Omental fat pad (tissue), 3 donors: ENCODE measurements at regions not wholly inside any gene's neighbourhood (a gene's known extent, or its start where the extent isn't known, plus 50 kb on each side); places are given as distances from the start of the nearest gene placed in this dataset.
"Not testable (repeated sequence)": the region's sequence is repeated elsewhere in the genome, so short reads cannot be mapped to it uniquely, and the experiment has no call there.

Experiments
- ATAC-seq: fragments of 150-250 bp; one replicate; pipeline ENCODE4 v1.9.1; 2016; ENCODE audit warnings: mild to moderate bottlenecking, moderate library complexity; ENCODE audit not compliant: low FRiP score
- DNase-seq: peaks from one replicate; pipeline ENCODE4 v3.0.0-alpha.2; 2019; ENCODE audit warnings: low spot score
- TF ChIP-seq, protein P1 (sequence below), 3 donors: fragments of 450-650 bp; IDR thresholded peaks; one replicate each; pipeline ENCODE4 v1.5.1; 2016 to 2017; ENCODE audit warnings: antibody characterized with exemption in 3 of 3, mild to moderate bottlenecking in 3 of 3, moderate library complexity in 2 of 3

DNA sequence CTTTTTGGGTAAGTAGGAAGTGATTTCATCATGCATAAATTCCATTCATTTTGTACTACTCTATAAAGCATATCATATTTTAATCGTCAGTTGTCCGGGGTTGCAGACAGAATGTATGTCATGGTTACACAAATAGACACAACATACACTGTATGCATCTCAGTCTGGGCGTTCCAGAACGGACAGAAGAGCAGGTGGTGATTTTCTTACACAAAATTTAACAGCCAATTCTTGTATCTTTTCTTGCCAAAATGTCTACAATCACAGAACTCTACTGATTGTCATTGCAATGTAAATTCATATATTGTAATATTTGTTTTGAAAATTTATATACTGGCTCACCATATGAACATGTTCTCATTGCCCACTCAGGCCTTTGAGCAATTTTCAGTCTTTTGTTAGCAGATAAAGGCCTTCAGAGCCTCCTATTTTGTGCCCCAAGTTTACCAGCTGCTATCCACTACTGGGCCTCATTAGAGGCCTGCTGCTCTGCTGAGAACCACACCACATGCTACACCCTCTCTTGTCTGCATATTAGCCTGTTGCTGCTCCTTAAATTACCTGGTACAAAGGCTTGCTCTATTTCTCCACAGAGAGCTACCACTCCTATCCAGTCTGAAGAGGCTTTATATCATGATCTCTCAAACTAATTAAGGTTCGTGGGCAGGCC, 61.5 kb downstream of the PRDM13 start:
- DNase-seq (no peak), ATAC-seq (no peak)
- TF ChIP-seq, protein P1, sequence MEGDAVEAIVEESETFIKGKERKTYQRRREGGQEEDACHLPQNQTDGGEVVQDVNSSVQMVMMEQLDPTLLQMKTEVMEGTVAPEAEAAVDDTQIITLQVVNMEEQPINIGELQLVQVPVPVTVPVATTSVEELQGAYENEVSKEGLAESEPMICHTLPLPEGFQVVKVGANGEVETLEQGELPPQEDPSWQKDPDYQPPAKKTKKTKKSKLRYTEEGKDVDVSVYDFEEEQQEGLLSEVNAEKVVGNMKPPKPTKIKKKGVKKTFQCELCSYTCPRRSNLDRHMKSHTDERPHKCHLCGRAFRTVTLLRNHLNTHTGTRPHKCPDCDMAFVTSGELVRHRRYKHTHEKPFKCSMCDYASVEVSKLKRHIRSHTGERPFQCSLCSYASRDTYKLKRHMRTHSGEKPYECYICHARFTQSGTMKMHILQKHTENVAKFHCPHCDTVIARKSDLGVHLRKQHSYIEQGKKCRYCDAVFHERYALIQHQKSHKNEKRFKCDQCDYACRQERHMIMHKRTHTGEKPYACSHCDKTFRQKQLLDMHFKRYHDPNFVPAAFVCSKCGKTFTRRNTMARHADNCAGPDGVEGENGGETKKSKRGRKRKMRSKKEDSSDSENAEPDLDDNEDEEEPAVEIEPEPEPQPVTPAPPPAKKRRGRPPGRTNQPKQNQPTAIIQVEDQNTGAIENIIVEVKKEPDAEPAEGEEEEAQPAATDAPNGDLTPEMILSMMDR (IDR thresholded peaks at IDR 0.05), result no peak

GRCh38 chr6:99689916-99690685, 83.5 kb downstream of the PRDM13 start:
- ATAC-seq (no peak), DNase-seq (no peak)
- TF ChIP-seq, protein P1 (IDR thresholded peaks at IDR 0.05), result no peak

- not testable (repeated sequence) for ATAC-seq, DNase-seq
These were observed 95.7 kb downstream of the PRDM13 start for GRCh38 chr6:99702287-99702686.

DNA sequence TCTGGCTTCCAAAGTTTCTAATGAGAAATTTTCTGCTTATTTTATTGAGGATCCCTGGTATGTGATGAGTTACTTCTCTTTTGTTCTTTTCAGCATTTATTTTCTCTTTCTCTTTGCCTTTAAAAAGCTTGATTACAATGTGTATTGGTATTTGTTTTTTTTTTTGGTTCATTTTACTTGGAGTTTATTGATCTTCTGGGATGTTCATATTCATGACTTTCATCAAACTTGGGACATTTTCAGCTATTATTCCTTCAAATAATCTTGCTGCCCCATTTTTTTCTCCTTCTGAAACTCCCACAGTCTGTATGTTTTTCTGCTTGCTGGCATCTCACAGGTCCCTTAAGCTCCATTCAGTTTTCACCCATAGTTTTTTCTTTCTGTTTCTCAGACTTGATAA, 102.4 kb downstream of the PRDM13 start:
- TF ChIP-seq, protein P1 (IDR thresholded peaks at IDR 0.05), result no peak
- no peak for ATAC-seq
- no peak for DNase-seq

- DNase-seq, result no peak
- TF ChIP-seq, protein P1 (IDR thresholded peaks at IDR 0.05), result no peak
- ATAC-seq, result no peak
These were observed 104.7 kb downstream of the PRDM13 start for GRCh38 chr6:99711302-99711701.

DNA sequence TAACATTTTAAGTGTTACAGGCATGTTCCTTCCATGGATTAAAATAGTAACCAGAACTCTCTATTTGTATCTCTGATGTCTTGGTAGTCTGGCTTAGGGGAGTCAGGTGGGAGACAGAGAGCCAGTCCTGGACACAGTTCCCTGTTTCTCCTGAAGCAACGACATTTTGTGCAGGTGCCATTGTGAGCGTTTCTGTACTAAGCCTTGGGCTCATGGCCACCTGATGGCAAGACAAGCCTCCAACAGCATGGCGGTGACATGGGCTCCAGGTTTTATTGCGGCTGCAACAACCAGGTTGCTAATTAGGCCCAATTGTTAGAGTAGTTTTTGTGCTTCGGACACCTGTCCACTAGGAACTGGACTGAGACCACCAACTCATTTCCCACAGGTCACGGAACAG, 105.3 kb downstream of the PRDM13 start:
- no peak for ATAC-seq
- TF ChIP-seq, protein P1 (IDR thresholded peaks at IDR 0.05), result no peak

DNA sequence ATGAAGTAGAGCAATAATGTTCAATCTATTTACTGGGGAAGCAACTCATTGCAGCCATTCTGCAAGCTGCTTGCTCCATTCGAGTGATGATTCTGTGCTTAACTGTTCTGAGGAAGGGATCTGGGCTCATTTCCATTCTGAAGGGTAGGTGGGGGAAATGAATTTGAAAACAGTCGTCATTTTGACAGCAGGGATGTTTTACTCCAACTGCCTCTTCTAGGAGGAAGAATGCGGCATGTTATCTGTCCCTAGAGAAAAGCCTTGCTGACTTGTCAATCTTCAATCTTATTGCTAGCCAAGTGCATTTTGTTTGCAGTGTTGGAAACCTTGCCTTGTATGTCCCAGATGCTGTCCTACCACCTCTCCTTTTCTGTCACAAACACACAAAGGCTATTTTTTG, 105.9 kb downstream of the PRDM13 start:
- no peak for DNase-seq
- no peak for ATAC-seq
- TF ChIP-seq, protein P1 (IDR thresholded peaks at IDR 0.05), result no peak

More for the DNA sequence above, 105.3 kb downstream of the PRDM13 start:
- DNase-seq, result no peak

- not testable (repeated sequence) for ATAC-seq, DNase-seq
These were observed 115.4 kb downstream of the PRDM13 start for GRCh38 chr6:99722043-99722442.

- ATAC-seq, result not testable (repeated sequence)
These were observed 123.6 kb downstream of the PRDM13 start for GRCh38 chr6:99730237-99730636.

More at GRCh38 chr6:99730237-99730636, 123.6 kb downstream of the PRDM13 start:
- DNase-seq, result not testable (repeated sequence)
